HepG2 (cell line): ENCODE measurements at regions not wholly inside any gene's neighbourhood (a gene's known extent, or its start where the extent isn't known, plus 50 kb on each side); places are given as distances from the start of the nearest gene placed in this dataset.

Source experiments
- ATAC-seq: fragments of 200-7000 bp; cut with Tn5 transposase; 3 replicates; pipeline ENCODE4 v1.9.1; 2020; ENCODE audit warnings: mild to moderate bottlenecking, moderate library complexity
- BruUV-seq: library from RNA; stranded (reverse); fragments of 400-500 nt; replicated peaks from 2 replicates; lab custom pipeline; 2021; lab: Mats Ljungman, UMichigan
- CTCF ChIA-PET: fragments of 300-600 bp; formaldehyde crosslinking; extraction: SDS; loops from one replicate; lab custom pipeline; 2021; ENCODE audit warnings: low total read pairs, inconsistent platforms, low intra/inter-chr PET ratio; lab: Yijun Ruan, JAX
- POLR2A ChIA-PET: fragments of 350-600 bp; sonication (Branson Sonifier 250); formaldehyde crosslinking; loops from one replicate; lab custom pipeline; 2020; ENCODE audit warnings: antibody characterized with exemption, inconsistent platforms; lab: Yijun Ruan, JAX
- DNase-seq: peaks from one replicate; pipeline ENCODE4 v3.0.0-alpha.2; 2015; ENCODE audit warnings: low spot score
- FAIRE-seq: peaks from 3 replicates; lab custom pipeline; 2011; peaks lifted over from hg19 to GRCh38; lab: Jason Lieb, UNC
- H2AFZ ChIP-seq: one replicate; pipeline ENCODE4 v1.6.1; 2011; ENCODE audit warnings: low read length, inconsistent platforms
- H3K27ac ChIP-seq: fragments of 300-600 bp; 3 replicates; pipeline ENCODE4 v1.8.0; 2011; ENCODE audit warnings: mixed run types, mild to moderate bottlenecking, mixed read lengths, low read length, inconsistent platforms; ENCODE audit not compliant: insufficient read depth; ENCODE audit errors: extremely low read length
- H3K27me3 ChIP-seq, 2 experiments: fragments of 200-600 bp in 1 of 2; 2 replicates in 1 of 2; 3 replicates in 1 of 2; pipeline versions ENCODE4 v1.6.0 to v1.8.0; 2011; ENCODE audit warnings: low read length in 2 of 2, mild to moderate bottlenecking in 2 of 2, moderate library complexity in 2 of 2, inconsistent platforms in 1 of 2; ENCODE audit not compliant: insufficient read depth in 2 of 2, control insufficient read depth in 1 of 2
- H3K36me3 ChIP-seq, 2 experiments: fragments of 200-600 bp in 1 of 2; replicated peaks in 1 of 2; 2 replicates in 1 of 2; 3 replicates in 1 of 2; pipeline versions ENCODE4 v1.5.1 to v1.8.0; 2011; ENCODE audit warnings: low read length in 2 of 2, inconsistent platforms in 1 of 2; ENCODE audit not compliant: insufficient read depth in 2 of 2, control insufficient read depth in 1 of 2
- H3K4me1 ChIP-seq: 2 replicates; pipeline ENCODE4 v1.5.1; 2012; ENCODE audit warnings: low read length, inconsistent platforms; ENCODE audit not compliant: insufficient read depth
- H3K4me2 ChIP-seq: 2 replicates; pipeline ENCODE4 v1.6.0; 2011; ENCODE audit warnings: low read depth, low read length, inconsistent platforms
- H3K4me3 ChIP-seq, 3 experiments: fragments of 200-600 bp in 1 of 3; sonication (generic), shearing (Covaris generic) in 1 of 3; replicated peaks in 1 of 3; 2 replicates each; pipeline ENCODE4 v1.5.1; 2011 to 2016; ENCODE audit warnings: low read length in 3 of 3, inconsistent platforms in 2 of 3, low read depth in 2 of 3, mild to moderate bottlenecking in 2 of 3, control low read depth in 1 of 3, mixed read lengths in 1 of 3; ENCODE audit not compliant: insufficient read depth in 1 of 3
- H3K79me2 ChIP-seq: one replicate; pipeline ENCODE4 v1.6.1; 2011; ENCODE audit warnings: low read length, inconsistent platforms; ENCODE audit not compliant: insufficient read depth
- H3K9ac ChIP-seq: 2 replicates; pipeline ENCODE4 v1.6.0; 2011; ENCODE audit warnings: mild to moderate bottlenecking, low read depth, low read length, inconsistent platforms; ENCODE audit not compliant: insufficient read depth
- H3K9me3 ChIP-seq: 2 replicates; pipeline ENCODE4 v1.5.1; 2012; ENCODE audit warnings: mild to moderate bottlenecking, low read length
- H4K20me1 ChIP-seq: 2 replicates; pipeline ENCODE4 v1.6.0; 2011; ENCODE audit warnings: inconsistent platforms, mild to moderate bottlenecking, low read length, moderate library complexity; ENCODE audit not compliant: insufficient read depth
- ARNT2 ChIP-seq: sonication (generic); formaldehyde crosslinking; IDR thresholded peaks from 2 replicates; pipeline ENCODE4 v1.8.0; 2022; ENCODE audit warnings: mild to moderate bottlenecking, low read depth, missing genetic modification reagents, moderate library complexity
- GZF1 ChIP-seq: sonication (generic); formaldehyde crosslinking; IDR thresholded peaks from 2 replicates; pipeline ENCODE4 v1.5.1; 2020; ENCODE audit warnings: mild to moderate bottlenecking, missing genetic modification reagents
- MAFK ChIP-seq, 2 experiments: IDR thresholded peaks in 1 of 2; conservative IDR thresholded peaks in 1 of 2; 2 replicates each; pipeline ENCODE4 v1.6.1; 2011; ENCODE audit warnings: improper control_type of control experiment in 2 of 2, low read length in 2 of 2
- MLLT10 ChIP-seq: sonication (generic); formaldehyde crosslinking; IDR thresholded peaks from 2 replicates; pipeline ENCODE4 v1.4.0; 2020; ENCODE audit warnings: missing genetic modification reagents
- NFE2L2 ChIP-seq: fragments of 150-350 bp; IDR thresholded peaks from 2 replicates; pipeline ENCODE4 v1.6.1; 2014; ENCODE audit warnings: low read length
- NR3C1 ChIP-seq: sonication (generic); formaldehyde crosslinking; IDR thresholded peaks from 2 replicates; pipeline ENCODE4 v1.4.0; 2020; ENCODE audit warnings: missing genetic modification reagents
- PHF20 ChIP-seq: sonication (generic); formaldehyde crosslinking; IDR thresholded peaks from 2 replicates; pipeline ENCODE4 v1.5.0; 2020; ENCODE audit warnings: mild to moderate bottlenecking, missing genetic modification reagents
- TOPORS ChIP-seq: sonication (generic); formaldehyde crosslinking; IDR thresholded peaks from 2 replicates; pipeline ENCODE4 v1.8.0; 2023; ENCODE audit warnings: mild to moderate bottlenecking, missing genetic modification reagents
- ZFP90 ChIP-seq: sonication (generic); formaldehyde crosslinking; IDR thresholded peaks from 2 replicates; pipeline ENCODE4 v1.8.0; 2022; ENCODE audit warnings: missing genetic modification reagents, mild to moderate bottlenecking, inconsistent platforms, borderline replicate concordance
- ZNF326 ChIP-seq: sonication (generic); formaldehyde crosslinking; IDR thresholded peaks from 2 replicates; pipeline ENCODE4 v1.4.0; 2020; ENCODE audit warnings: missing genetic modification reagents, borderline replicate concordance
- ZNF496 ChIP-seq: sonication (generic); formaldehyde crosslinking; IDR thresholded peaks from 2 replicates; pipeline ENCODE4 v1.8.1; 2023; ENCODE audit warnings: mild to moderate bottlenecking, moderate library complexity, missing genetic modification reagents; ENCODE audit not compliant: insufficient replicate concordance
- WGBS: methylation state at CpG from one replicate; pipeline ENCODE4 v1.1.6; 2017; ENCODE audit warnings: low lambda C conversion rate; 5-methylcytosine and 5-hydroxymethylcytosine counted together
- in situ Hi-C: cut with HindIII; loops from 2 replicates; pipeline ENCODE4 v1.10.0; 2017; ENCODE audit warnings: low pct_unique_long_range_greater_than_20kb; ENCODE audit not compliant: extremely low pct_ligation_motif_present
- intact Hi-C: fragments of 100-400 bp; cut with micrococcal nuclease; formaldehyde crosslinking; loops from one replicate; pipeline ENCODE4 v1.10.0; 2022; ENCODE audit not compliant: unreplicated experiment
- TF ChIP-seq, protein P1 (sequence below): sonication (generic); formaldehyde crosslinking; IDR thresholded peaks from 2 replicates; pipeline ENCODE4 v1.5.0; 2020; ENCODE audit warnings: missing genetic modification reagents, mild to moderate bottlenecking, borderline replicate concordance
- TF ChIP-seq, protein P2 (sequence below): fragments of 450-650 bp; IDR thresholded peaks from 2 replicates; pipeline ENCODE4 v1.6.1; 2017

DNA sequence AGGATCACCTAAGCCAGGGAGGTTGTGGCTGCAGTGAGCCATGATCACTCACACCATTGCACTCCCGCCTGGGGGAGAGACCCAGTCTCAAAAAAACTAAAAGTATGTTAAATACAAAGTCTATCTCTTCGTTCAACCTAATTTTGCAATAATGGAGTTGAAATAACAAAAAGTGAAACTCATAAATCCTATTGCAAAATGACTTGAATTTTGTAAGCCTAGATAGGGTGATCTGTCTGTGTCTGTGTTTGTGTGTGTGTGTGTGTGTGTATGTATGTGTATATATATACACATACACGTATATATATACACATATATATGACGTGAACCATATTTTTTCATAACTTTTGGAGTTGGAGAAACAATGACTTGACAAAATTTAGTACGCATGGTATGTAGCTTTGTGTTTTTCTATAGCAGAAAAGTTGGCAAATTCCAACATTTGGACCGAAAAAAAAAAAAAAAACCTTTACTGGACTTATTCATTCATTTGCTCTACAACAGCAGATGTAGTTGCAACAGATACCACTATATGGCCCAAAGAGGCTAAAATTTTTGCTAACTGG lies 76.9 kb upstream of the CDH6 start:
- no peak for TF ChIP-seq GZF1
- TF ChIP-seq ZNF326 (CRISPR knock-in tag), result no peak
- TF ChIP-seq PHF20 (CRISPR knock-in tag), result no peak
- TF ChIP-seq, protein P1, sequence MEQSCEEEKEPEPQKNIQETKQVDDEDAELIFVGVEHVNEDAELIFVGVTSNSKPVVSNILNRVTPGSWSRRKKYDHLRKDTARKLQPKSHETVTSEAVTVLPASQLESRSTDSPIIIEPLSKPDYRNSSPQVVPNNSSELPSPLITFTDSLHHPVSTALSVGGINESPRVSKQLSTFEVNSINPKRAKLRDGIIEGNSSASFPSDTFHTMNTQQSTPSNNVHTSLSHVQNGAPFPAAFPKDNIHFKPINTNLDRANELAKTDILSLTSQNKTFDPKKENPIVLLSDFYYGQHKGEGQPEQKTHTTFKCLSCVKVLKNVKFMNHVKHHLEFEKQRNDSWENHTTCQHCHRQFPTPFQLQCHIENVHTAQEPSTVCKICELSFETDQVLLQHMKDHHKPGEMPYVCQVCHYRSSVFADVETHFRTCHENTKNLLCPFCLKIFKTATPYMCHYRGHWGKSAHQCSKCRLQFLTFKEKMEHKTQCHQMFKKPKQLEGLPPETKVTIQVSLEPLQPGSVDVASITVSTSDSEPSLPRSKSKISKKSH (CRISPR knock-in tag), result no peak
- 0 out of 4 replicates have a peak, but pooled peaks of 1 of the 2 experiments have one; percentile 15 for TF ChIP-seq MAFK (conservative IDR thresholded peaks at IDR 0.05 in 1 of 2, IDR thresholded peaks at IDR 0.05 in 1 of 2; ENCODE audit: low read length in 2 of 2)
- TF ChIP-seq NFE2L2, result peak; percentile 78
- TF ChIP-seq, all 625 proteins: peak for 2
- ChIA-PET CTCF (no interaction called here), POLR2A (no interaction called here)
- H3K4me1 ChIP-seq, result no peaks in the 10 kb centered on the region
- intact Hi-C loops, result no loop called here
- H2AFZ ChIP-seq, result no peak overlapping the region
- no peaks in the 10 kb centered on the region for H3K9me3 ChIP-seq
- WGBS, result 6% methylated on average over 6 of the region's 6 CpGs
- H4K20me1 ChIP-seq, result no peaks in the 10 kb centered on the region
- in situ Hi-C loops, result no loop called here
- DNase-seq (no peak), FAIRE-seq (no peak), ATAC-seq (no peak)
- no peak overlapping the region for H3K27ac ChIP-seq
- H3K4me2 ChIP-seq, result no peak overlapping the region
- H3K9ac ChIP-seq, result no peak overlapping the region
- no peaks in the 10 kb centered on the region for H3K79me2 ChIP-seq
- no peaks in the 10 kb centered on the region for H3K36me3 ChIP-seq
- no TSS peak for BruUV-seq
- H3K4me3 ChIP-seq, result no peak overlapping the region
- H3K27me3 ChIP-seq, result no peaks in the 10 kb centered on the region

DNA sequence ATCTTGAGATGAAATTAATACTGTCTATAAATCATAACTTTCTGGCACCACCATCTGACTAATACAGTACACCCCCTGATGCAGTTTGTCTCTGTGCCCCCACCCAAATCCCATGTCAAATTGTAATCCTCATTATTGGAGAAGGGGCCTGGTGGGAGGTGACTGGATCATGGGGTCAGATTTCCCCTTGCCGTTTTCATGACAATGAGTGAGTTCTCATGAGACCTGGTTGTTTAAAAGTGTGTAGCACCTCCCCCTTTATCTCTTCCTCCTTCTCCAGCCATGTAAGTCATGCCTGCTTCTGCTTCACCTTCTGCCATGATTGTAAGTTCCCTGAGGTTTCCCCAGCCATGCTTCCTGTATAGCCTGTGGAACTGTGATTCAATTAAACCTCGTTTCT lies 78.7 kb upstream of the CDH6 start:
- FAIRE-seq (no peak), ATAC-seq (no peak), DNase-seq (no peak)
- Histone ChIP-seq H3K36me3 (no peaks in the 10 kb centered on the region), H3K4me1 (no peaks in the 10 kb centered on the region), H3K27me3 (no peaks in the 10 kb centered on the region), H3K4me3 (no peak overlapping the region), H3K79me2 (no peaks in the 10 kb centered on the region), H4K20me1 (no peaks in the 10 kb centered on the region), H3K9me3 (no peaks in the 10 kb centered on the region), H2AFZ (no peak overlapping the region), H3K9ac (no peak overlapping the region), H3K27ac (no peak overlapping the region), H3K4me2 (no peak overlapping the region)
- intact Hi-C loops, result no loop called here
- BruUV-seq, result no TSS peak
- in situ Hi-C loops, result no loop called here
- TF ChIP-seq ZNF496 (CRISPR knock-in tag), result no peak
- TF ChIP-seq, protein P2, sequence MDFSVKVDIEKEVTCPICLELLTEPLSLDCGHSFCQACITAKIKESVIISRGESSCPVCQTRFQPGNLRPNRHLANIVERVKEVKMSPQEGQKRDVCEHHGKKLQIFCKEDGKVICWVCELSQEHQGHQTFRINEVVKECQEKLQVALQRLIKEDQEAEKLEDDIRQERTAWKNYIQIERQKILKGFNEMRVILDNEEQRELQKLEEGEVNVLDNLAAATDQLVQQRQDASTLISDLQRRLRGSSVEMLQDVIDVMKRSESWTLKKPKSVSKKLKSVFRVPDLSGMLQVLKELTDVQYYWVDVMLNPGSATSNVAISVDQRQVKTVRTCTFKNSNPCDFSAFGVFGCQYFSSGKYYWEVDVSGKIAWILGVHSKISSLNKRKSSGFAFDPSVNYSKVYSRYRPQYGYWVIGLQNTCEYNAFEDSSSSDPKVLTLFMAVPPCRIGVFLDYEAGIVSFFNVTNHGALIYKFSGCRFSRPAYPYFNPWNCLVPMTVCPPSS, result no peak
- TF ChIP-seq MLLT10 (CRISPR knock-in tag), result no peak
- TF ChIP-seq NR3C1 (CRISPR knock-in tag), result no peak
- no peak for TF ChIP-seq ZFP90
- TF ChIP-seq PHF20 (CRISPR knock-in tag), result no peak
- no peak for TF ChIP-seq ARNT2
- TF ChIP-seq TOPORS (CRISPR knock-in tag), result no peak
- CTCF ChIA-PET, result no interaction called here
- POLR2A ChIA-PET, result no interaction called here
- WGBS, result 0% methylated on average over 2 of the region's 2 CpGs
